CD1c-positive myeloid dendritic cell (primary cell): ENCODE measurements at regions not wholly inside any gene's neighbourhood (a gene's known extent, or its start where the extent isn't known, plus 50 kb on each side); places are given as distances from the start of the nearest gene placed in this dataset.
"Not testable (repeated sequence)": the region's sequence is repeated elsewhere in the genome, so short reads cannot be mapped to it uniquely, and the experiment has no call there.

Source experiments
- DNase-seq: peaks from one replicate; pipeline ENCODE4 v3.0.0-alpha.2; 2016; ENCODE audit errors: extremely low spot score

DNA sequence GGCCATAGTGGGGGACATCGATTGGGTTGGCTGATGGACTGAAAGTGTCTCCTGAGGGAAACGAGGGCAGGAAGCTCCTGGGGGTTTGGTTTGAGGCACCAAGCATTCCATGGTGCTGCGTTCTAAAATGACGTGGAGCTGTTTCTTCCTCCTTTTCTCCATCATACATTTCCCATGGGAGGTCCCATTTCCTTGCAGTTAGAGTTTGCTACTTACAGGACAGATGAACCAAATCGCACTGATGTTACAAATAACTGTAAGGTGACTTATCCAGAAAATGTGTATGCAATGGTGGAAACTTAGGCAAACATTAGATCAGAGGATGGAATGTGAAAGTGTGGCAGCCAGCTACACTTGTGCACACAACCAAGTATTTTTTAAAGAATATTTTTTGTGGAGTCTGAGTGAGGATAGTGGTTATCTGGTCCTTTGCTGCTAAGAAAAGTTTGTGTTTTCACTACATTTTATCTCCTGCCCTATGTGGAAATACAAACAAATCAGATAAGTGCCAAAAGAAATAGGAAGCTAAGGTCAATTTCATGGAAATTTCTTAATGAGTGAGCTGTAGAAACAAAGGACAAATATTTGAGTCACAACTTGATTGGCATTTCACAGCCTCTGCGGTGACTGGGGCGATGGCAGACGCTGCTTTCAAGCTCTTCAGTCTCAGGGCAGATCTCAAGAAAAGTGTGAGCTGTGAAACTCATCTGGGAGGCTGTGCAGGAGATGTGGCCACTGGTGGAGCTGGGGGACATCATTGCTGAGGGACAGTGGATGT lies 256.2 kb downstream of the TSN start:
- no peak for DNase-seq

DNA sequence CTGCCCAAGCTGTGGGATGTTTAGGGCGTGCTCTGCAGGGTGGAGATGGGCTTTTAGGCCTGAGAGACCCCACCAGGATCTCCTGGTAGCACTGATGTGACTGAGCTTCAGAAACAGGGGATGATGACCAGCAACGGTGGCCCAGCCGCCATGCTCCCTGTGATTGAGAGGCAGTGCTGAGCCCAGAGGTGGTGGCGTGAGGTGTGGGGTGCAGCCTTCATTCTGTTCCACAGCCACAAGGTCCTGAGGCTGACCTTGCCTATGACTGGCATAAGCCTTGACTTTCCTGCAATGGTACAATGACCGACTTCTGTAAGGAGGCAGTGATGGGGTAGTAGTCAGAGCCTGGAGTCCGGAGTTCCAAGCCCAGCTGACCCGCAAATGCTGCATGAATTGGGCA lies 263.3 kb downstream of the TSN start:
- DNase-seq, result no peak

DNA sequence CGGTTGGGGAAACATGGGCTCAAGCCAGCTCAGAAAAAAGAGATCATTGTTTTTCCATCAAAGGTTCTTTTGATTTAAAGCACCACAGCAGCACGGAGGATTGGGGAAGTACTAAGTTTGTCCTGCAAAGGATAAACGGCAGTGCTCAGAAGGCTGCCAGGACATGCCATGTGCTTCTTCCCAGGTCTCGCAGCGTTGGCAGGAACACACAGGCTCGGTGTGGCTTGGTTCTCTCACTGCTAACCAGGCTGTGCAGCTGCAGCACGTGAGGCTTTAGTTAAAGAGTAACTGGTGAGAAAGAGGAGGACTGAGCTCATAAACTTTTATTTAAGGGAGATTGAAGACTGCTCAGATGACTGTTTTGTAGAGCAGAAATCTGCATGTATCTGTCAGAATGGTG lies 264.3 kb downstream of the TSN start:
- DNase-seq, result no peak

DNA sequence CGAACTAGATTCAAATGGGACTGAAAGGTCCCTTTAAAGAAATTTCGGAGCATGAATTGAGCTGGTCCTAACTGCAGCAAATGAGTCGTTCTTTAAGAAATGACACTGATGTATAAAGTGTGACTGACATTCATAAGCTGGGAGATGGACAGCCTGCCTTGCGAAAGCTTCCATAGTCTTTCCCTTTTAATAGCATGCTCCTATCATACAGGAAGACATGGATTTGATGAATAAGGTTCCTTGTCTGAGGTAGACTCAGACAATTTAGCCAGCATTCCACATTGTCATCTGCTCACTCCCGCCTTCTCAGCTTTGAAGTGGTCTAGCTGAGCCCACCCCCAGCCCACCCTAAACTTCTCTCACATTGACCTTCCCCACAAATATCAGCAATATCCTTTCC lies 264.9 kb downstream of the TSN start:
- DNase-seq, result no peak

DNA sequence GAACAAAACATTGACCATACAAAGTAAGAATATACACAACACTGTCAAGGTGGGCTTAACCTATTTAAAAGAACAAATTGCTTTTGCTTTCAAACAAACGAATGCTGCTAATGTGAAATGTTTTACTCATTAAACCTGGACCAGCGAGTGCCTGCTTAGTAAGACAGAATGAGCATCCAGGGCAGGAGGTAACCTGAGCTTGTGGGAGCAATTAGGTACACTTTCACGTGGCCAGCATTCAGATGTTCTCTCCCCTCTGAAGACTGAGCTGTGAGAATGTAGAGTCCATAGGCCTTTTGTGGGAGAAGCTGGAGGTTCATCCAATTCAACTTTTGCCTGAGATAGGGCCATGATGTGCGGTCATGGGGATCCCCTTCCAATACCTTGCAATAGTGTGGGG lies 266.5 kb downstream of the TSN start:
- no peak for DNase-seq

DNA sequence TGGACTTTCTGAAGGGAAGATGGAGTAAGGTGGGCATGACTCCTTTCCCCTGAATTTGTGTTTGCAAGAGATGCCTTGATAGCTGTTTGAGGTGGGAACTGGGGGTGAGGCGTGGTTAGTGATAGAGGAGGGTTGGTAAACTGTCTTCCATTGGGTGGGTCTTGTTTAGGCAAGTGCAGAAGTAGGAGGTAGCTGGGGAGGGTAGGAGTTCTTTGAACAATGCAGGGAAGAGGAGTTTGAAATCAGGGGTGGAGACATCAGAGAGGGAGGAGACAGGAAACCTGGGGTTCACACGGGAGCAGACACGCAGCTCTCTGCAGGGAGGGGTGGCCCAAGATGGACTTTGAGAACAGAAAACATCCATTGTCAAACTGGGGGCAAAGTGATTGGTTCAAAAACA lies 267.1 kb downstream of the TSN start:
- DNase-seq, result no peak

DNA sequence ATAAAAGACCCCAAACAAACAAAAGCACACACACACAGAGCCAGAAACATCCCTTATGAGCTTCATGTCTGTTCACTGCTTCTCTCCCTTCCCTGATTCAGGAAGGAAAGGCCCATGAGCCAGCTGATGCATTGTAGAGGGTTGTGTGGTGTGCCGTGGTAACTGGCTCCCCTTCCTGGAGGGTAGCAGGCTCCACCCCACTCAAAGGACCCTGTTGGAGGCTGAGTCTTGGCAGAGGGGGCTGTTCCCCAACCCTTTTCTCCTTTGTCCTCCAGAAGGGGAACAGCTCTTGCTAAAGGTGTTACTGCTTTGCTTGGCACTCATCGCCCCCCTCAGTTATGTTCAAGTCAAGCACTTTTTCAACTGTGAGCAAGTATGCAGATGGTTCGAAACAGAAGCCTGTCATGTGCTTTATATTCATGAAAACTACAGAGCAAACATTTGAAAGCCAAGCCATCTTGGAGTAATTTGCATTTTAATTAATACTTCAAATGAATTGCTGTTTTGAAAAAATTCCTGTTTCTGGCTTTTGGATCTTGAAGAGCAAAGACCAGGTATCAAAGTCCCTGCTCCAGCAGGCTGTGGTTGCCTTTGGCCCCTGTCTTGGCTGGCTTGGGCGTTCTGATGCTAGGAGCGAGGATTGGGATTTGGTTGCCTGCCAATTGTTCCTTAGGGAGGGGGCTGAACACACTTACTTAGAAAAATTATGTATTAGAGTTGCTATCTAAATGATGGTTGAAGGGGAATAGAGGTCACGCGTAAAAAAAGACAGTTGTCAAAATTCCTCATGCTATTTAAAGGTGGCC lies 267.8 kb downstream of the TSN start:
- DNase-seq, result no peak

DNA sequence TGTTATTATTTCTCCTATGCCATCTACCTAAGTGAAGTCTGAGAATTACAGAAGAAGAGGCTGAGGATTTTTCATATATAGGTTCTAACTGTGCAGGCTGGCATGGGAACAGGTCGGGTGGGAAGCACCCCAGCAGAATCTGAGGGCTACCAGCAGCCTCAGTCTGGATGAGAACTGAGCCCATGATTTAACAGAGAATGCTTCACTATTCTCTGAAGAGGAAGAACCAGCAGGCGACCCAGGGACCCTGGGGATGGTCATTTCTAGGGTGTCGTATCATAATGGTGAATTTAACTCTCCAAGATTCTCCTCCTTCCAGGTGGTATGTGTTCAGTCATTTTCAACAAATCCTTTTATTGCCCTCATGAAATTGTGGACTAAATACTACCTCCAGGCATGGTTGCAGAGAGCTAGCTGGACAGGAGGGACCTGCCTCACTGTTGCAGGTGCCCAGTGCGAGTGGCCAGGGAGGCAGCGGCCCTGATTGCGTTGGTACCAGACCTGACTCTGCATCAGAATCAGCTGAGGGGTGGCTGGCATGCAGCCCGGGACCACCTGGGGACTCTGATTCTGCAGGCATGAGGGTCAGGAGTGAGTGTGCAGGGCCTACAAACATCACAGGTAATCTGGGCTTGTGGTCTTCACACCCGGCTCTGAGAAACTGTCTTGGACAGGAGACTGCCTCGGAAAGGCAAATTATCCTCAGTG lies 272.2 kb downstream of the TSN start:
- DNase-seq, result no peak

DNA sequence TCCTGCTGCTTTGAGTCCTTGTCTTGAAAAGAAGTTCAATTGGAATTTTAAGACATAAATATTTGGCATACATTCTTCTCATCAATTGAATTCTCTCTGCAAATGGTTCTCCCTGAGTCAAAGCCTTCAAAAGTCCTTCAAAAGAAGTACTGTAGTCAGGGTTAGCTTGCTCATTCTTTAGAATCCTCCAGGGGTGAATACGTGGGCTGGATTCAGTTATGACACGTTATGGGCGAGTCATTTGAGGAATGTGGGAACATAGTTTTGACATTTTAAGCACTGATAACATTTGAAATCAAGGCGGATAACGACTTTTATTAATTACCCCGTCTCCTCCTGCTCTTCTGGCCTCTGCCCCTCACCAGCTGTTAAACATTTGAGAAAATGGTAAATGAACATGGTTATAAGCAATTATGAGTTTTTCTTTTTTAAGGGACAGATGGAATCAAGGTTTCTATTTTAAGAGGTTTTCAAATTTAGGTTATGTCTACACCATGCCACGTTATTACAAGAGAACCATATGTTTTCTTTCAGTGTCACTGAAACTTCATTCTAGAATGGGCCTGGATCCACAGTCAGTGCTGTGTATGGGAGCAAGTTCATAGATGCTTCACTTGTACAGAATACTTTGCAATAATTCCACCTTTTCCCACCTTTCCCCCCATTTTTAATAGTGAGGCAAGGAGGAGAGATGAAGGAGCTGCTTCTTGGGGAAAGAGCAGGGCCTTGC lies 273.1 kb downstream of the TSN start:
- no peak for DNase-seq

DNA sequence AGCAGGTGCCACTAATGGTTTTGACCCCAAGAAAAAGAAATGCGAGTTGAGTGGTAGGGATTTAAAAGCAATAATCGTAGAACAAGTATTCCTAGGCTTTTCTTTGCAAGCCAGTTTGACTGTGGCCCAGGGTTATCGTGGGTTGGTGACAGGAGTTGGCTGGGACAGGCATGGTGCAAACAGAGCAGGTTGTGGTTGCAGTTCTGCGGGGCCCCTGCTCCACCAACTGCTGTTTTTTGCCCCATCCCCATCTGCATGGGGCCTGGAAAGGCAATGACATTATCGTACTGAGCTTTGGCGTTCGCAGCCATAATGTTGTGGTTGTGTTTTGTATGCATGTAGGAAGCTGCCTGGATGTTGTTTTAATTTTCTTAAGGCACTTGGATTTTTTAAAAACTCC lies 274.0 kb downstream of the TSN start:
- DNase-seq, result no peak

DNA sequence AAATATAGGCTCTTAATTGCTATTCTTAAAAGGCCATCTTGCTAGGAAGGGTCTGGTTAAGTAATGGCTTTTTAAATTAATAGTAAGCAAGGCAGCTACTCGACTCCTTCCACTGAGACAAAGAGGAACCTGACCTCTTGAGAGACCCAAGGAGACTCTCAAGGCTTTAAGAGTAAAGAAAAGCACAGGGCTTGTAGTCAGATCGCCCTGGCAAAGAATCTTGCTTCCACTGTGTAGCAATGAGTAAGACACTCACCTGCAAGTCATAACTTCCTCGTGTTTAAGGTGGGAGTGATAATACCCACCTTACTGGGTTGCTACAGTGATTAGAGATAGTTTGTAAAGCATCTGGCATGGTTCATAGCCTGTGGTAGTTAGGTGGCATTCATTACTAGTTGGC lies 274.5 kb downstream of the TSN start:
- DNase-seq, result no peak

DNA sequence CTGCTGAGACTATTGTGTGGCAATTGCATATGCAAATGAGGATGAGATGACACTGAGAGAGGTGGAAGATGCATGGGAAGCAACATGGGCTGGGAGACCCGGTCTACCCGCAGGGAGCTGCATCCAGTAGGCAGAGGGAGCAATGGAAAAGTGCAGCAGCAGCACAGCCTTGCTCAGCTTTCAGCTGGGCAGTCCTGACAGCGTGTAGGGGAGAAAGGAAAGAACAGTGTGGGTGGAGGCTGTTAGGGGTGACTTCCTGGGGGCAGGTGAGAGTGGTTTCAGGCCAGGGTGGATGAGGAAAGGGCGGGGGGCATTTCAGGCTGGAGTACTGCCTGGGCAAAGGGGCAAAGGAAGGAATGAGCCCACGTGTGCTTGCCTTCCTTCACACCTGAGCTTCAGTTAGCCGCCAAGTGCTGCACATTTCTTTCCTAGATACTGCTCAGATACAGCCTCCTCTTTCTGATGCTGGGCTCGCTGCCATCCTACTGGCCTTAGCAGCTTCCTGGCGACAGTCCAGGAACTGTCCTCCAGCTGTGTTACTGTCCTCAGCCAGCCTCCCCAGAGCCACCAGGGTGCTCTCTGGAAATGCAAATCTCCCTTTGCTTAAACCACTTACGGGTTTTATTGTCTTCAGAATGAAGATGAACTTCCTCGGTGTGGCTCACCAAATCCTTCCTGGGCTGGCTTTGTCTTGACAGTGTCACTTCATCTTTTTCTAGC lies 276.3 kb downstream of the TSN start:
- DNase-seq, result no peak

DNA sequence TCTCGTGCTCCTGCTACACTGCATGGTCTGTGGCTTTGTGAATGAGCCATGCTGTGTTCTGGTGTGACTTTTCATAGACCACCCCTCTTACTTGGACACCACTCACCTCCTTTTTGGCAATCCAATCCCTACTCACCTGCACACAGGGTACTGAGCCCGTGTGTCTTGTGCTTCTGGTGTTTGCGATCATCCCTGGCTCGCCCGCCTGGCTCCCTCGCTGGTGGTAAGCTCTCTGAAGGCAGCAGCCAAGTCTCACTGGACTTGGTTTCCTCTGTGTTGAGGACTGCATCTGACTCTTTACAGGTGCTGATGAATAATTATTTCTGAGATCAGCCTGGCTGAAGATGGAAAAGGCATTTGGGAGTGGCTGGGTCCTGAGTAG lies 276.8 kb downstream of the TSN start:
- no peak for DNase-seq

DNA sequence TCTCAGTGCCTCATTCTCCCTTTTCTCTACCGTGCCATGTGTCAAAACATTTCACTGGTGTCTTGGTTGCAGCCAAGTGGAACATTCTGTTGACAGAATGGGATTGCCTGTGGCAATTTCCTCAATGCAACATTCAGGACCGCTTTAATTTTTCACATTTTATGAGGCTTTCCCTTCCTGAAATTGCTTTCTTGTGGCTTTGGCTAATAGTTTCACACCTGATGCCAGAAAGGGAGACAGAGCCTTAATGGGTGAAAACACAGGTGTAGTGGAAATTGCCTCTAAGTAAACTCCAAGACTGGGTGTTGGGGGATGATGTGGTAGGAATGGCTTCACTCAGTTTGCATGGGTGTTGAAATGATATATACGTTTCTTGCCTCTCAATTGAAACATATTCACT lies 278.3 kb downstream of the TSN start:
- DNase-seq, result no peak

DNA sequence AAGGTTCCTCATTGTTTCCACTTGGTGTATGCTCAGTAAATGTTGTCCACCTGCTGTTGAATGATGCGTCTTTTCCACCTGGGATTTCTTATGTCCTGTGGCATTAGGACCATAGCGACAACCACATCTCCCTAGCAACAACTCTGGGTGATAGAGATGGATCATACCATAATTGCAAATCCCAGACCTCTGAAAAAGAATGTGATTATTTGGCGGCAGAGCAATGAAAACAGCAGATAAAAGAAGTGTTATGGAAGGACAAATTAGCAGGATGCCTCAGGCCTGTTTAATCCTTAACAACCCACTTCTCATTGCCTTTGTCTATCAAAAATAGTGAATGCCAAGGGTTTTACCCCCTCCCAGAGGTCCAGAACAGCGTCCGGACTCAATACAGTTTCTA lies 278.9 kb downstream of the TSN start:
- no peak for DNase-seq

DNA sequence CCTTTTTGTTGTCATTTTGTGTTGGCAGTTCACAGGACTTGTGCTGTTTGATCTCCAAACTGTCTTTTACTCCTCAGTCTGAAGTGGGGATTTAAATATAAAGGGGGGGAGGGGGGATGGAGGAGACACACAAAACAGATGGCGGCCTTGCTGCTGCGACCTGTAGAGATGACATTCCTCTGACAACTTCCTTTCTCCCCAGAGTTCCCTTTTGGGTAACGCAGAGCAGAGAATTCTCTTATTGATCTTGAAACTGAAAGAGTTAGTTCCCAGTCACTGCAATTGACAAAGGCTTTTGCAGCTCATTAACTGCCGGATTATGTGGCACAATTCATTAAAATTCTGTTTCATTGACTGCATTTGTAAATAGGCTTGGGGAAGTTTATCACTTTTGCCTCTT lies 279.3 kb downstream of the TSN start:
- no peak for DNase-seq

DNA sequence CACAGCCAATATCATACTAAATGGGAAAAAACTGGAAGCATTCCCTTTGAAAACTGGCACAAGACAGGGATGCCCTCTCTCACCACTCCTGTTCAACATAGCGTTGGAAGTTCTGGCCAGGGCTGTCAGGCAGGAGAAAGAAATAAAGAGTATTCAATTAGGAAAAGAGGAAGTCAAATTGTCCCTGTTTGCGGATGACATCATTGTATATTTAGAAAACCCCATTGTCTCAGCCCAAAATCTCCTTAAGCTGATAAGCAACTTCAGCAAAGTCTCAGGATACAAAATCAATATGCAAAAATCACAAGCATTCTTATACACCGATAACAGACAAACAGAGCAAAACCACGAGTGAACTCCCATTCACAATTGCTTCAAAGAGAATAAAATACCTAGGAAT lies 283.4 kb downstream of the TSN start:
- not testable (repeated sequence) for DNase-seq

DNA sequence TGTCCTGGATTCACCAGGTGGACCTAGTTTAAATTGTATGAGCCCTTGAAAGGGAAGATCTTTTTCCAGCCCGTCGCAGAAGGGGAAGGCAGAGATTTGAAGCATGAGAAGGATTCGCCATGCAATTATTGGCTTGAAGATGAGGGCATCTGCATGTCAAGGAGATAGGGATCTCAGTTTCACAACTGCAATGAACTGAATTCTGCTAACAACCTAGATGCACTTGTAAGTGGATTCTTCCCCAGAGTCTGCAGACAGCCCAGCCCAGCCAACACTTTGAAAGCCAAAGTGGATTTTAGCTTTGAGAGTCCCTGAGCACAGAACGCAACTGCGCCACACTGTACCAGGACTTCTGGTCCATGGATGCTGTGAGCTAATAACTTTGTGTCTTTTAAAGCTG lies 286.0 kb downstream of the TSN start:
- DNase-seq, result no peak

DNA sequence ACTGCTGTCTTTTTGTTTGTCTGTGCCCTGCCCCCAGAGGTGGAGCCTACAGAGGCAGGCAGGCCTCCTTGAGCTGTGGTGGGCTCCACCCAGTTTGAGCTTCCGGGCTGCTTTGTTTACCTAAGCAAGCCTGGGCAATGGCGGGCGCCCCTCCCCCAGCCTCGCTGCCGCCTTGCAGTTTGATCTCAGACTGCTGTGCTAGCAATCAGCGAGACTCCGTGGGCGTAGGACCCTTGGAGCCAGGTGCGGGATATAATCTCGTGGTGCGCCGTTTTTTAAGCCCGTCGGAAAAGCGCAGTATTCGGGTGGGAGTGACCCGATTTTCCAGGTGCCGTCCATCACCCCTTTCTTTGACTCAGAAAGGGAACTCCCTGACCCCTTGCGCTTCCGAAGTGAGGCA lies 296.2 kb downstream of the TSN start:
- DNase-seq, result not testable (repeated sequence)

DNA sequence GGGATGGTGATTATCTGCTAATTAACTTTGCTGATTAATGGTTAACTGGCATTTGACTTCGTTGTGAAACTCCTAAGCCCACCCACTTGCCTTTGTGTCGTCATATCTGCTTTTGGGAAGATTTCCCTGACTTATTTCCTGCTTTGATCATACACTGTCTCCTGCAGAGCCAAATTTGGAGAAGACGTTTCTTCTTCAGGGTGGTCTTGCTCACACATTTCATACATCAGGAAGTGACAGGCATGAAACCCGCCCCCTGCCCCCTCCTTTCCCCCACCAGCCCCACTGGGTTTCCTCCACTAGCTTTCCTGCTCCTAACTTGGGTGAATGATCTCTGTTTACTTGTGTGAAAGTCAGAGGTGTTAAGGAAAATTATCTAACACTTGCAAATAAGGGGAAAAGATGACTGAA lies 300.1 kb downstream of the TSN start:
- DNase-seq, result no peak

DNA sequence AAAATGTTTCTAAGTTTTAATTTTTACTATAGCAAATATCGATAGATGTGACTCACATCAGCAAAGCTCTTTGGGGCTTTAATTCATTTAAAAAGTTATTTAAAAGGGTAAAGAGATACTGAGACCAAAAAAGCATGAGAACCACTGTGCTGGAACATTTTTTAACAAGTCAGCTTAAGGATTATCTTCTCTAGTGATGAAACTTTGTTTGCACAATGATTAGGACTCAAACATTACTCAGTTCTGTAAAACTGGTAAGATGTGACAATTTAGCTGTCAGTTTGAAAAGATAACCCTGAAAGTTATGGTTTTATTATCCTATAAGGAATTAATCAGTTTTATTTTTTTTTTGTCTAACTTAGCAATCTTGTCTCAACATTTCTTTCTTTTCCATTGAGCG lies 301.4 kb downstream of the TSN start:
- DNase-seq, result no peak

DNA sequence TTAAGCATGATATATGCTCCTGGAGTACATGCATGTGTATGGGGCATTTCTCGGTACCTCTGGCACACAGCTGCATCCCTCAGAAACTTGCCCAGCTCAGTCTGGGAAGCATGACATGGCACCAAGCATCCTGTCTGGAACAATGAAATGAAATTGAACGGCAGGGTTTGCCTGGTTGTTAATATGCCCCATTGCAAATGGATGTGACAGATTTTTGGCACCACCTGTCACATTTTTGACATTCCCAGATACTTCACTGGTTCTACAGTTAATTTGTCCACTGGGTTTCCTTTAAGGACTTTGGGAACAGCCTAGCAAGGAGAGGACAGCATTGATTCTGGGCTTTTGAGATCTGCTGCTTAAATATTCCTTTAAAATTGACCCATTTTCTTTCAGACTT lies 305.8 kb downstream of the TSN start:
- DNase-seq, result no peak
